Suprapubic skin (tissue), 3 donors: ENCODE measurements at regions not wholly inside any gene's neighbourhood (a gene's known extent, or its start where the extent isn't known, plus 50 kb on each side); places are given as distances from the start of the nearest gene placed in this dataset.

Experiments
- CTCF ChIP-seq, 2 donors: fragments of 200-600 bp in 1 of 2; fragments of 450-650 bp in 1 of 2; sonication (generic) in 1 of 2; IDR thresholded peaks; one replicate each; pipeline ENCODE4 v1.5.1; 2016 to 2019; ENCODE audit warnings: antibody characterized with exemption in 2 of 2, mild to moderate bottlenecking in 1 of 2, moderate library complexity in 1 of 2
- EP300 ChIP-seq: sonication (generic); formaldehyde crosslinking; IDR thresholded peaks from one replicate; pipeline ENCODE4 v1.6.1; 2017; ENCODE audit warnings: antibody characterized with exemption
- POLR2A ChIP-seq, 2 donors: fragments of 450-650 bp; IDR thresholded peaks; one replicate each; pipeline ENCODE4 v1.6.1; 2017; ENCODE audit warnings: antibody characterized with exemption in 2 of 2, mild to moderate bottlenecking in 2 of 2, moderate library complexity in 2 of 2

GRCh38 chr9:28394774-28395173 is 821.5 kb upstream of the C9orf72 start:
- TF ChIP-seq POLR2A (IDR thresholded peaks at IDR 0.05) (no peak), CTCF (IDR thresholded peaks at IDR 0.05) (no peak), EP300 (no peak)
